ENCODE measurements at regions not wholly inside any gene's neighbourhood (a gene's known extent, or its start where the extent isn't known, plus 50 kb on each side); places are given as distances from the start of the nearest gene placed in this dataset.
"Not testable (repeated sequence)": the region's sequence is repeated elsewhere in the genome, so short reads cannot be mapped to it uniquely, and the experiment has no call there.

DNA sequence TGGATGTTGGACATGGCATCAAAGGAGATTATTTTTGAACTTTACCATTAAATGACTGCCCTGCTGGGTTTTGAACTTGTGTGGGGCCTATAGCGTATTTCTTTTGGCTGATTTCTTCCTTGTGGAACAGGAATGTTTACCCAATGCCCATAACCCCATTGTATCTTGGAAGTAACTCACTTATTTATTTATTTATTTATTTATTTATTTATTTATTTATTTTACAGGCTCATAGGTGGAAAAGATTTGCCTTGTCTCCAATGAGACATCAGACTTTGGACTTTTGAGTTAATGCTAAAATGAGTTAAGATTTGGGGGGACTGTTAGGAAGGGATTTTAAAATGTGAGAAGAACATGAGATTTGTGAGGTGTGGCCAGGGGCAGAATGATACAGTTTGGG is 273.1 kb downstream of the SLITRK2 start:
- DNase-seq: no peak

DNA sequence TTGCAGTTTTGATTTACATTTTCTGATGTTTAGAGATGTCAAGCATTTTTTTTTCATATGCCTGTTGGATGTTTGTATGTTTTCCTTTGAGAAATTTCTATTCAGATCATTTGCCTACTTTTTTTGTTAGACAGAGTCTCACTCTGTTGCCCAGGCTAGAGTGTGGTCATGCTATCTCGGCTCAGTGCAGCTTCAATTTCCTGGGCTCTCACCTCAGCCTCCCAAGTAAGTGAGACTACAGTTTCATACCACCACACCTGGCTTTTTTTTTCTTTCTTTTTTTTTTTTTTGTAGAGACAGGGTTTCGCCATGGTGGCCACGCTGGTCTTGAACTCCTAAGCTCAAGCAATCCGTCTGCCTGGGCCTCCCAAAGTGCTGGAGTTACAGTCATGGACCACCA is 291.7 kb downstream of the SLITRK2 start:
- Histone ChIP-seq H3K27me3 (ENCODE audit: insufficient read depth, low read length, poor library complexity) (no peaks in the 10 kb centered on the region), H4K20me1 (ENCODE audit: insufficient read depth, low read length) (no peaks in the 10 kb centered on the region), H3K4me2 (ENCODE audit: insufficient read depth, low read length) (no peak overlapping the region), H3K27ac (ENCODE audit: low read length) (no peak overlapping the region), H3K79me2 (ENCODE audit: insufficient read depth, low read length) (no peaks in the 10 kb centered on the region), H3K9me3 (ENCODE audit: insufficient read depth, low read length, severe bottlenecking) (no peaks in the 10 kb centered on the region), H3K36me3 (ENCODE audit: insufficient read depth, low read length) (no peaks in the 10 kb centered on the region), H2AFZ (ENCODE audit: low read depth, low read length) (no peak overlapping the region), H3K4me1 (ENCODE audit: insufficient read depth, low read length) (no peaks in the 10 kb centered on the region), H3K4me3 (ENCODE audit: low read depth in 1 of 2, low read length in 2 of 2) (no peak overlapping the region), H3K9ac (ENCODE audit: low read depth, low read length) (no peak overlapping the region)
- TF ChIP-seq EZH2 (IDR thresholded peaks at IDR 0.05; ENCODE audit: borderline replicate concordance, low read depth, low read length, severe bottlenecking): no peak
- TF ChIP-seq, protein P1, sequence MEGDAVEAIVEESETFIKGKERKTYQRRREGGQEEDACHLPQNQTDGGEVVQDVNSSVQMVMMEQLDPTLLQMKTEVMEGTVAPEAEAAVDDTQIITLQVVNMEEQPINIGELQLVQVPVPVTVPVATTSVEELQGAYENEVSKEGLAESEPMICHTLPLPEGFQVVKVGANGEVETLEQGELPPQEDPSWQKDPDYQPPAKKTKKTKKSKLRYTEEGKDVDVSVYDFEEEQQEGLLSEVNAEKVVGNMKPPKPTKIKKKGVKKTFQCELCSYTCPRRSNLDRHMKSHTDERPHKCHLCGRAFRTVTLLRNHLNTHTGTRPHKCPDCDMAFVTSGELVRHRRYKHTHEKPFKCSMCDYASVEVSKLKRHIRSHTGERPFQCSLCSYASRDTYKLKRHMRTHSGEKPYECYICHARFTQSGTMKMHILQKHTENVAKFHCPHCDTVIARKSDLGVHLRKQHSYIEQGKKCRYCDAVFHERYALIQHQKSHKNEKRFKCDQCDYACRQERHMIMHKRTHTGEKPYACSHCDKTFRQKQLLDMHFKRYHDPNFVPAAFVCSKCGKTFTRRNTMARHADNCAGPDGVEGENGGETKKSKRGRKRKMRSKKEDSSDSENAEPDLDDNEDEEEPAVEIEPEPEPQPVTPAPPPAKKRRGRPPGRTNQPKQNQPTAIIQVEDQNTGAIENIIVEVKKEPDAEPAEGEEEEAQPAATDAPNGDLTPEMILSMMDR (IDR thresholded peaks at IDR 0.05; ENCODE audit: borderline replicate concordance, extremely low read depth, low read length, poor library complexity, severe bottlenecking): no peak
- ATAC-seq (ENCODE audit: insufficient read depth, low read depth) (no peak), DNase-seq (no peak)

More for the DNA sequence above, 273.1 kb downstream of the SLITRK2 start:
- Histone ChIP-seq H3K79me2 (ENCODE audit: insufficient read depth, low read length) (no peaks in the 10 kb centered on the region), H3K27me3 (ENCODE audit: insufficient read depth, low read length, poor library complexity) (no peaks in the 10 kb centered on the region), H3K36me3 (ENCODE audit: insufficient read depth, low read length) (no peaks in the 10 kb centered on the region), H3K9me3 (ENCODE audit: insufficient read depth, low read length, severe bottlenecking) (no peaks in the 10 kb centered on the region), H3K9ac (ENCODE audit: low read depth, low read length) (no peak overlapping the region), H3K4me2 (ENCODE audit: insufficient read depth, low read length) (no peak overlapping the region), H3K4me3 (ENCODE audit: low read depth in 1 of 2, low read length in 2 of 2) (no peak overlapping the region), H4K20me1 (ENCODE audit: insufficient read depth, low read length) (no peaks in the 10 kb centered on the region), H3K27ac (ENCODE audit: low read length) (no peak overlapping the region), H2AFZ (ENCODE audit: low read depth, low read length) (no peak overlapping the region), H3K4me1 (ENCODE audit: insufficient read depth, low read length) (no peaks in the 10 kb centered on the region)
- ATAC-seq (ENCODE audit: insufficient read depth, low read depth): no peak
- TF ChIP-seq EZH2 (IDR thresholded peaks at IDR 0.05; ENCODE audit: borderline replicate concordance, low read depth, low read length, severe bottlenecking): no peak
- TF ChIP-seq, protein P1 (IDR thresholded peaks at IDR 0.05; ENCODE audit: borderline replicate concordance, extremely low read depth, low read length, poor library complexity, severe bottlenecking): no peak

DNA sequence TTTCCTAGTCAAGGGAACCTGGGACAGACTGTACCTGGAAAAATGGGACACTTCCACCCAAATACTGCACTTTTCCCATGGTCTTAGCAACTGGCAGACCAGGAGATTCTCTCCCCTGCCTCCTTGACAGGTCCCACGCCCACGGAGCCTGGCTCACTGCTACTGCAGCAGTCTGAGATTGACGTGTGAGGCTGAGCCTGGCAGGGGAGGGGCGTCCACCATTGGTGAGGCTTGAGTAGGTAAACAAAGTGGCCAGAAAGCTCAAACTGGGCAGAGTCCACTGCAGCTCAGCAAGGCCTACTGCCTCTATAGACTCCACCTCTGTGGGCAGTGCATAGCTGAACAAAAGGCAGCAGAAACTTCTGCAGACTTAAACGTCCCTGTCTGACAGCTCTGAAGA is 301.4 kb downstream of the SLITRK2 start:
- ATAC-seq (ENCODE audit: insufficient read depth, low read depth); H4K20me1 ChIP-seq (ENCODE audit: insufficient read depth, low read length); H3K9ac ChIP-seq (ENCODE audit: low read depth, low read length); H3K4me2 ChIP-seq (ENCODE audit: insufficient read depth, low read length); H2AFZ ChIP-seq (ENCODE audit: low read depth, low read length); H3K79me2 ChIP-seq (ENCODE audit: insufficient read depth, low read length); H3K36me3 ChIP-seq (ENCODE audit: insufficient read depth, low read length); DNase-seq; H3K27ac ChIP-seq (ENCODE audit: low read length); H3K9me3 ChIP-seq (ENCODE audit: insufficient read depth, low read length, severe bottlenecking); H3K4me3 ChIP-seq (ENCODE audit: low read depth in 1 of 2, low read length in 2 of 2); H3K4me1 ChIP-seq (ENCODE audit: insufficient read depth, low read length); H3K27me3 ChIP-seq (ENCODE audit: insufficient read depth, low read length, poor library complexity): not testable (repeated sequence)

DNA sequence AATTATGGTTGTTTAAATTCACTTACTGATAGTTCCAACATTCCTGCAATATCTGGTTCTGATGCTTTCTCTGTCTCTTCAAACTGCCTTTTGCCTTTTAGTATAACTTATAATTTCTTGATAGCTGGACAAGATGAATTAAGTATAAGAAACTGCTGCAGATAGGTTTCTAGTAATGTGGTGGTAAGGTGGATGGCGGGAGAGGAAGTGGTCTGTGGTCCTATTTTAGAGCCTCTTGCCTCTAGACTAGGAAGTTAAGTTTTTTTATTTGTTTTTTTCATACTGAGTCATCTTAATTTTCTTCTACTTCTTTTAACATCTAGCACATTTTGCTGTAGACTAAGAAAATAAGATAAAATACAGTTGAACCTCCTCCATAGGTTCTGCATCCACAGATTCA is 310.0 kb downstream of the SLITRK2 start:
- H3K9ac ChIP-seq (ENCODE audit: low read depth, low read length): no peak overlapping the region
- ATAC-seq (ENCODE audit: insufficient read depth, low read depth): no peak; the same call in 2 of the 3 replicates
- no peak for TF ChIP-seq EZH2 (IDR thresholded peaks at IDR 0.05; ENCODE audit: borderline replicate concordance, low read depth, low read length, severe bottlenecking)
- TF ChIP-seq, protein P1 (IDR thresholded peaks at IDR 0.05; ENCODE audit: borderline replicate concordance, extremely low read depth, low read length, poor library complexity, severe bottlenecking): no peak
- no peaks in the 10 kb centered on the region for H4K20me1 ChIP-seq (ENCODE audit: insufficient read depth, low read length)
- no peaks in the 10 kb centered on the region for H3K79me2 ChIP-seq (ENCODE audit: insufficient read depth, low read length)
- H3K4me2 ChIP-seq (ENCODE audit: insufficient read depth, low read length): no peak overlapping the region
- no peak overlapping the region for H2AFZ ChIP-seq (ENCODE audit: low read depth, low read length)
- no peak overlapping the region for H3K4me3 ChIP-seq (ENCODE audit: low read depth in 1 of 2, low read length in 2 of 2)
- no peaks in the 10 kb centered on the region for H3K27me3 ChIP-seq (ENCODE audit: insufficient read depth, low read length, poor library complexity)
- no peaks in the 10 kb centered on the region for H3K36me3 ChIP-seq (ENCODE audit: insufficient read depth, low read length)
- H3K4me1 ChIP-seq (ENCODE audit: insufficient read depth, low read length): no peaks in the 10 kb centered on the region
- no peaks in the 10 kb centered on the region for H3K9me3 ChIP-seq (ENCODE audit: insufficient read depth, low read length, severe bottlenecking)
- H3K27ac ChIP-seq (ENCODE audit: low read length): no peak overlapping the region
- DNase-seq: peak; percentile 4

Data from DND-41 (cell line).